Left lung (tissue), 4 donors: ENCODE measurements at regions not wholly inside any gene's neighbourhood (a gene's known extent, or its start where the extent isn't known, plus 50 kb on each side); places are given as distances from the start of the nearest gene placed in this dataset.

ENCODE experiments used
- ATAC-seq: fragments of 200-7000 bp; cut with Tn5 transposase; one replicate; pipeline ENCODE4 v1.9.1; 2020; ENCODE audit warnings: moderate library complexity
- DNase-seq, 4 donors: peaks; one replicate each; pipeline ENCODE4 v3.0.0-alpha.2; 2013 to 2020
- H3K27ac ChIP-seq, 2 donors: fragments of 200-600 bp; sonication (generic) in 1 of 2; one replicate each; pipeline versions ENCODE4 v1.5.0 to v1.8.0; 2020 to 2021
- H3K27me3 ChIP-seq, 2 donors: fragments of 200-600 bp; sonication (generic) in 1 of 2; one replicate each; pipeline versions ENCODE4 v1.5.0 to v1.8.0; 2020 to 2021
- H3K36me3 ChIP-seq, 2 donors: fragments of 200-600 bp; sonication (generic) in 1 of 2; one replicate each; pipeline versions ENCODE4 v1.5.0 to v1.8.0; 2020 to 2021
- H3K4me1 ChIP-seq, 2 donors: fragments of 200-600 bp; one replicate each; pipeline ENCODE4 v1.8.0; 2021
- H3K4me3 ChIP-seq, 2 donors: fragments of 200-600 bp; sonication (generic) in 1 of 2; one replicate each; pipeline versions ENCODE4 v1.5.0 to v1.8.0; 2020 to 2021; ENCODE audit warnings: mild to moderate bottlenecking in 1 of 2
- H3K9me3 ChIP-seq, 2 donors: fragments of 200-600 bp; sonication (generic) in 1 of 2; one replicate each; pipeline versions ENCODE4 v1.5.0 to v1.8.0; 2020 to 2021
- CTCF ChIP-seq, 2 donors: fragments of 200-600 bp; sonication (generic) in 1 of 2; IDR thresholded peaks; one replicate each; pipeline versions ENCODE4 v1.5.0 to v1.8.0; 2021; ENCODE audit warnings: antibody characterized with exemption in 2 of 2
- intact Hi-C, 2 donors: fragments of 100-400 bp; cut with DNase I; formaldehyde crosslinking; loops; one replicate each; pipeline versions ENCODE4 v1.11.2 to v1.14.2; 2022
- donor health status: DM: no; HTN: yes; CAD: no.
- donor health status: DM: no; HTN: no; CAD: no.

- no peak overlapping the region for H3K4me3 ChIP-seq
- no peak for TF ChIP-seq CTCF (IDR thresholded peaks at IDR 0.05)
- peaks cover 0 to 8% of the 10 kb centered on the region in 2 donors for H3K4me1 ChIP-seq
- DNase-seq (no peak), ATAC-seq (no peak)
- no peaks in the 10 kb centered on the region for H3K27me3 ChIP-seq
- H3K27ac ChIP-seq = no peak overlapping the region
- no peaks in the 10 kb centered on the region for H3K9me3 ChIP-seq
- intact Hi-C loops = no loop called here
- H3K36me3 ChIP-seq = no peaks in the 10 kb centered on the region
Observed at GRCh38 chr20:57774951-57775350, 65.1 kb upstream of the PMEPA1 start.

GRCh38 chr20:57774111-57774880 lies 64.5 kb upstream of the PMEPA1 start:
- intact Hi-C loops = no loop called here
- Histone ChIP-seq H3K9me3 (no peaks in the 10 kb centered on the region), H3K27ac (no peak overlapping the region), H3K4me3 (no peak overlapping the region), H3K27me3 (no peaks in the 10 kb centered on the region), H3K36me3 (no peaks in the 10 kb centered on the region), H3K4me1 (peaks cover 0 to 8% of the 10 kb centered on the region in 2 donors)
- ATAC-seq = no peak
- peak in 1 of 4 donors; percentile 38 for DNase-seq
- no peak for TF ChIP-seq CTCF (IDR thresholded peaks at IDR 0.05)

GRCh38 chr20:57773059-57773815 lies 63.4 kb upstream of the PMEPA1 start:
- no peak for ATAC-seq
- Histone ChIP-seq H3K27me3 (no peaks in the 10 kb centered on the region), H3K9me3 (no peaks in the 10 kb centered on the region), H3K36me3 (no peaks in the 10 kb centered on the region), H3K27ac (no peak overlapping the region), H3K4me3 (no peak overlapping the region), H3K4me1 (peaks cover 0 to 8% of the 10 kb centered on the region in 2 donors)
- intact Hi-C loops = no loop called here
- no peak for DNase-seq
- TF ChIP-seq CTCF (IDR thresholded peaks at IDR 0.05) = no peak

- H3K4me1 ChIP-seq = peaks cover 0 to 8% of the 10 kb centered on the region in 2 donors
- no peak overlapping the region for H3K27ac ChIP-seq
- no peaks in the 10 kb centered on the region for H3K27me3 ChIP-seq
- no peaks in the 10 kb centered on the region for H3K36me3 ChIP-seq
- peak; percentile 77 for ATAC-seq
- no peak overlapping the region for H3K4me3 ChIP-seq
- DNase-seq = peak in 2 of 4 donors; percentile 49 to 56
- H3K9me3 ChIP-seq = no peaks in the 10 kb centered on the region
- TF ChIP-seq CTCF (IDR thresholded peaks at IDR 0.05) = no peak
- intact Hi-C loops = no loop called here
Observed at GRCh38 chr20:57772349-57772964, 62.6 kb upstream of the PMEPA1 start.
